Stimulated activated CD8-positive, alpha-beta memory T cell treated with anti-CD3 and anti-CD28 coated beads, Interleukin-7, amount 100 ng/mL, for 4 hours (primary cell): ENCODE measurements at regions not wholly inside any gene's neighbourhood (a gene's known extent, or its start where the extent isn't known, plus 50 kb on each side); places are given as distances from the start of the nearest gene placed in this dataset.
"Not testable (repeated sequence)": the region's sequence is repeated elsewhere in the genome, so short reads cannot be mapped to it uniquely, and the experiment has no call there.

ENCODE experiments used
- DNase-seq, 2 donors: peaks; one replicate each; pipeline ENCODE4 v3.0.0-alpha.2; 2020; ENCODE audit warnings: low read depth in 2 of 2

GRCh38 chr17:5747276-5747675, 163.0 kb upstream of the NLRP1 start:
- no peak for DNase-seq

- DNase-seq = no peak
Measured at GRCh38 chr17:5747964-5748363, 163.7 kb upstream of the NLRP1 start.

- no peak for DNase-seq
Measured at GRCh38 chr17:5753421-5753820, 169.1 kb upstream of the NLRP1 start.

GRCh38 chr17:5757314-5757907, 173.1 kb upstream of the NLRP1 start:
- no peak for DNase-seq

GRCh38 chr17:5758651-5759050, 174.3 kb upstream of the NLRP1 start:
- no peak for DNase-seq

- no peak for DNase-seq
Measured at GRCh38 chr17:5759501-5759925, 175.2 kb upstream of the NLRP1 start.

DNA sequence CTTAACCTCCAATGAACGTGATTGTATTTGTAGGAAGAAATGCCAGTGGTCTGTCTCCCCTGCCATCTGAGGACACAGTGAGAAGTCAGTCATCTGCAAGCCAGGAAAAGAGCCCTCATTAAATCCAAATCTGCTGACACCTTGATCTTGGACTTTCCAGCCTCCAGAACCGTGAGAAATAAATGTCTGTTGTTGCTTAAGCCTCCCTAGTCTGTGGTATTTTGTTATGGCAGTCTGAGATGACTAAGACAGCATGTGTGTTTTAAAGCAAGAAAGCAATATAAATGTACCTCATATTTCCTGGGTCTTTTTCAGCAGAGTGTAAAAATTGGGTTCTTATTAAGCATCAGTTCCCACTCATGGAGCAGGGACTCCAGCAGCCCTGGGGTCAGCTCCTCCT, 177.9 kb upstream of the NLRP1 start:
- DNase-seq = no peak

- DNase-seq = no peak
Measured at GRCh38 chr17:5763595-5764306, 179.4 kb upstream of the NLRP1 start.

DNA sequence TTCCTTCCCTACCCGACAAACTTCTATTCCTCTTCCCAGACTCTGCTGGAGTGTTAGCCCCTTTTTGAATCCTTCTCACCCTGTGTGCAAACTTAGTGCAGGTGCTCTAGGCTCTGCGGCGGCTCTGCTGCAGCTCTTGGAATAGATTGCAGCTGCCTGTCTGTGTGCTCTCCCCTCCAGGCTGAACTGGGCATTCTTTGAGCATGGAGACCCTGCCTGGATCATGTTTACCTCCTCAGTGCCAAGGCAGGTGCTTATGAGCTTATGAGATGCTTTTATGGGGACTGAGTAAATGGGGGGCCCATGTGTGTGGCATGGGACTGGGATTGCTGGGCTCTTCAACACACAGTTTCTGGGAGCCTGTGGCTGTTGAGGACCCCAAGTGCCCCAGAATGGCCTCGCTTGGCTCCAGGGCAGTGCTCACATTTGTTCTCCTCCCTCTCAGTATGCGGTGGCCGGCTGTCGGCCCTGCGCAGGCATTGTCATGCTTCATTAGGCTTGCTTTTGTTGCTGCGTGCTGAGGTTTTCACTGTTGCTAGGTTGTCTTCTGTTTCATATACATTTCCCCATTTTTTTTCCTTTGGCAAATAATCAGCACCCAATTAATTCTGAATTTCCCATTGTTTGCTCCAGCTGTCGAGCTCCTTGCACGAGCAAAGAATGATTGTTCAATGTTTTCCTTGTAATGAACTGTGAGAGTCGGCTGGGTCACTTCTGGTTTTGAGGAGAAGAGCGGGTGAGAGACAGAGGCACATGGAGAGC, 185.5 kb upstream of the NLRP1 start:
- no peak for DNase-seq

GRCh38 chr17:5770441-5771270, 186.3 kb upstream of the NLRP1 start:
- no peak for DNase-seq

DNA sequence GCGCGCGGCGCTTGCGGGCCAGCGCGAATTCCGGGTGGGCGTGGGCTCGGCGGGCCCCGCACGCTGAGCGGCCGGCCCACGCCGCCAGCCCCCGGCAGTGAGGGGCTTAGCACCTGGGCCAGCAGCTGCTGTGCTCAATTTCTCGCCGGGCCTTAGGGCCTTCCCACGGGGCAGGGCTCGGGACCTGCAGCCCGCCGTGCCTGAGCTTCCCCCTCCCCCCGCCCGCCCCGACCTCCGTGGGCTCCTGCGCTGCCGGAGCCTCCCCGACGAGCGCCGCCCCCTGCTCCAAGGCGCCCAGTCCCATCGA, 186.9 kb upstream of the NLRP1 start:
- DNase-seq = not testable (repeated sequence)

- DNase-seq = not testable (repeated sequence)
Measured at GRCh38 chr17:5772017-5772416, 187.7 kb upstream of the NLRP1 start.

DNA sequence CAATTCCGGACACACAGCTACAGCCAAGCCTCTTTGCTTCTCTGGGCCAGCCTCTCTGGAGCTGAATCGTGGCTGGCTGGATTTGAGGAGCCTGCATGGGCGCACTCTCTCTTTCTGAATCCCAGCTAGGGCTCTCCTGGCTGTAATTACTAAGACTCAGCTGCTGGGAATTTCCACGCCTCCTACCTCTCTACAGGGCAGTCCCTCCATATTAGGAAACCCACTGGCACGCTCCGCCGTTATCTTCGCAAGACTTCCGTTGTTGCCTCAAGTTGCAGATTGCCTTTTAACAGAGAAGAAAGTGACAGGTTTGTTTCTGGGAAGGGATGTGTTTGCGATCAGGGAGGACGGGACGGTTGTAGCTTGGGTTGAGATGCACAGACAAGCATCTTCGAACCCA, 188.4 kb upstream of the NLRP1 start:
- DNase-seq = no peak

DNA sequence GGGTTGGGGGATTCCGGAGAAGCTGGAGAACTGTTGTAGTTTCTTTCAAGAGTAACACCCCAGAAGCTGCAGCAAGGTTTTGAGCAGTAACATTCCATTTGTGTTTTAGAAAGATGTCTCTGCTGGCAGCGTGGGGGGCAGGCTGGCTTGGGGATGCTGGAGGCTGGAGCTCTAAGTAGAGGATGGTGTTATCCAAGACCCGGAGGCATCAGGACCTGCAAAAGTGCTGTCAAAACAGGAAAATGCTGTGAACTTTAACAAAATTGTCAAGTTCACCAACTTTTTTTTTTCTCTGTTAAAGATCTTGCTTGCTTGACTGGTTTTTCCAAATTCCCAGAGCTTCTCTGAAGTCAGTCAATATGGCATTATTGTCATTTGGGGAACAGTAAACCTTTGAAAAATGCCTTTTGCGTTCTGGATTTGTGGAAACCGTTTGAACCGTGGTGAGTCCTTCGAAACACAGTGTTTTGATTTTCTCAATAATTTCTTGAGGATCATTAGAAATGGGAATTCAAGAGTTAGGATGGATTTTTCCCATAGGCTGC, 189.6 kb upstream of the NLRP1 start:
- DNase-seq = no peak

DNA sequence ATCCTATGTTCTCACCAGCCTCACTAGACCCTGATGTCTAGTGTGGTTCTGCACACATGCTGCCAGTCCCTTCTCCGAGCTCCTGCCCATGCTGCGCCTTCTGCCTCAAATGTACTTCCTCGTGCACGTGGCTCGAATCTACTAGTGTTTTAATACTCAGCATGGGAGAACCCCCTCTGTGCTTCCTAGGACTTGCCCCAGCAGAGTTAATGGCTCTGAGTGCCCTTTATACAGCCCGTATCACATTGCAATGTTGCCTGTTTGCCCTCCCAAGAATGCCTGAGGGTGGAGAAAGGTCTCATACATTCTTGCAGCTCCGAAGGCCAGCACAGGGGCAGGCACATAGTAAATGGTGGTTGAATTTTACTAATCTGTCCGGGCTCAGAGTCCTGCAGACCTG, 190.8 kb upstream of the NLRP1 start:
- no peak for DNase-seq

DNA sequence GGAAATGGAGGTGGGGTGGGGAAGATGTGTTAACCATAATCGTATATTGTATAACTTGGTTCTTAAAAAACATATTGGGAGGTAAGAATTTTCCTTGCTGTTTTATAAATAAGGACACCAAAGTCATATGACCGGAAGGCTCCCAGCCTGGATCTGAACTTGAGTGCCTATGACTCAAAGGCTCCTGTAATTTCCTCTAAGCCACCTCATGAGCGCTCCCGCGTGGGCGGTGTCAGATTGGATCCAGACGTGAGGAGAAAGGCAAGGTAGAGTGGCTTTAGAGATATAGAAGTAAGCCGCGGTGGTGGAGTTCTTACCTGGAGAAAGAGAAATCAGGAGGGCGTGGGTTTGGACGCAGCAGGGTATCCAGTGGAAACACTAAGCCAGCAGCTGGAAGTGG, 196.2 kb upstream of the NLRP1 start:
- DNase-seq = no peak

GRCh38 chr17:5781236-5781927, 197.1 kb upstream of the NLRP1 start:
- DNase-seq = no peak

- DNase-seq = no peak
Measured at GRCh38 chr17:5783269-5783668, 199.0 kb upstream of the NLRP1 start.

GRCh38 chr17:5783851-5784250, 199.5 kb upstream of the NLRP1 start:
- DNase-seq = no peak

DNA sequence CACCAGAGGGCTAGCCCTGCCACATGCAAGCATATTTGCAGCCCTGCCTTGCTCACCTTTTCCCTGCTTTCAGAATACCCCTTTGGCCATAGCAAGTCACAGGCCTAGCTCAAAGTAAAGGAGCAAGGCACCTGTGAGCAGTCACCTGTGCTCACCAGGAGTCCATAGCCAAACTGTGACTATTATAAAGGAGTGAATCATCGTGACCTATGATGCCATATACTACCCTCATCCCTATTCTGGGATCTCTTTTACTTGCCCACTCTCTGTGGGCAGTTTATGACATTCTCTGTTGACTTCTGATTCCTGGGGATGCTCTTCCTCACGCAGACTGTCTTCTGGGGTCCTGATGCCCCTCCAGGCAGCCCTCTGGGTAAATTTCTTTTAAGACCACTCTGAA, 200.5 kb upstream of the NLRP1 start:
- DNase-seq = no peak

DNA sequence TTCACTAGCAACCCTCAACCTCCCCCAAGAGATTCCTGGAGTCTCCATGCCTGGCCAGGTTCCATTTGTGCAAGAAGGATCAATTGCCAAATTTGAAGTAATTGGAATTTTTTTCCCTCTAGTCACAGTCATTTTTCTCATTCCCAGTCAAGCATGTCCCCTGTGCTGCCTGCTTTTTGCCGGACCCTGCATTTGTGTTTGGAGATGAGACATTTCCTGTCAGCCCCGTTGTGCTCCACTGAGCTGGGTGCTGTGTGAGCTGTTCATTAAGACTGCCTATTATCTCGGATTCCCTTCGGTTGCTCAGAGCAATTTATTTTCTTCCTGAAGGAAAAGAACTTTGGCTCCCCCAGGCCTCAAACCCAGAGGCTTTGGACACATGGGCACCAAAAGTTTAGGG, 201.0 kb upstream of the NLRP1 start:
- DNase-seq = no peak
